ENCODE measurements at regions not wholly inside any gene's neighbourhood (a gene's known extent, or its start where the extent isn't known, plus 50 kb on each side); places are given as distances from the start of the nearest gene placed in this dataset.

DNA sequence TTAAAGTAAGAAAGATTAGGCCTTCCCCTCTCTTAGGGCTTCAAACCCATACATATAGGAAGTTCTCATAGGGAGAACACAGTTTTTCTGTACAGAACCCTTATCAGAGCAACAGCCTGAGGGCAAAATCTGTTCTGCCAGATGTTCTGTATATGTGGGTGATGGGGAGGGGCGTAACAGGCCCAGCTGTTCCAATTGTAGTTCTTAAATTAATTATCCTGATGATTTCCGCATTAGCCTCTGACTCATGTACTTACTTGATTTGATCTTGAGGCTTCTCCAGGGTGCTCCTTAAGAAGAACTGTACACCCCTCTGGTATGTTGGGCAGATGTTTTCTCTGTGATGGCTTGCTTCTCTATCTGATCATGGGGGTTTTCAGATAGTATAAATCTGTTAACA, 123.1 kb upstream of the C11orf87 start:
- DNase-seq = no peak

DNA sequence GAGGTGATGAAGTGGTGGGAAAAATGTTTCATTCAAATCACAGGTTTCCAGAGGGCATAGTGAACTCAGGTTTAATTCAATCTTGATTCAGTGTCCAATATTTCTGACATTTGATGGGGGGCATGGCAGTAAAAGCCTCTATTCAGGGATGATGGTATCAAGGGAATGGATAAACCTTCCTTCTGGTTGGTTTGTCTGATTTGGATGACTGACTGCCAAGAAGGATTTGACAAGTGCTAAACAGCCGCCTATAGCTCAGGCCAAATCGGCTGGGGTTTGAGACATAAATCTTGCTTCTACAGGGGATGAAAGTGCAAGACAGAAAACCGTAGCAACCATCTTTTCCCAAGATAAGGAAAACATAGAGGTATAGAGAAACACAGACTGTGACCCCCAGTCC, 121.8 kb upstream of the C11orf87 start:
- no peak for DNase-seq

DNA sequence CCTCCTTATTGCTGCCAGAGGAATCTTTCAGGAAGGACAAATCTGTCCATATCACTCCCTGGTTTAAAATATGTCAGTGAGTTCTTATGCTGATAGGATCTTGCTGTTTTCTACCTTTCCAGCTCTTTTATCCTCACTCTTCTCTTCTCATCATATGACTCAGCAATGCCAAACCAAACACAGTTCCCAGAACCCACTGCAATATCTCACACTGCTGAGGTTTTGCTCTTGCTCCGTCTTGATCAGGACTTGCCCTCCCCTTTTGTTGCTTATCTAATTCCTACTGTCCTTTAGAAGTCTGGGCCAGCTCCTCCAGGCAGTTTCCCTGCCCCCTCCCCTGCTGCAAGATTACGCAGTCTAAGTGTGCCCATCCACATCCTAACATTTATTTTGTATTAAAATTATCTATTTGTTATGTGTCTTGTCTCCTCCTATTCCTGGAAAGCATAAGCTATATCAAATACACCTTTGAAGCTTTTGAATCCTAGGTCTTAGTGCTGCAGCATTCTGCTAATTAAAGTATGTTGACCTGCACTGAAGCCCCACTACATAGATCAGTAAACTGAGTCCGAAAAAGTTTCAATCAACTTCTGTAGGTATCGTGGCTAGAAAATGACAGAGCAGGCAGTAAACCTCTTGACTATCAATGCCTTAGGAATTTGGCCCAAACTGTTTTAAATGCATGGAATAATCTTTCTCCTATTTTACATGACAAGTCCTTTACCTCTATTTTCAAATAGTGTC, 119.2 kb upstream of the C11orf87 start:
- no peak for DNase-seq

DNA sequence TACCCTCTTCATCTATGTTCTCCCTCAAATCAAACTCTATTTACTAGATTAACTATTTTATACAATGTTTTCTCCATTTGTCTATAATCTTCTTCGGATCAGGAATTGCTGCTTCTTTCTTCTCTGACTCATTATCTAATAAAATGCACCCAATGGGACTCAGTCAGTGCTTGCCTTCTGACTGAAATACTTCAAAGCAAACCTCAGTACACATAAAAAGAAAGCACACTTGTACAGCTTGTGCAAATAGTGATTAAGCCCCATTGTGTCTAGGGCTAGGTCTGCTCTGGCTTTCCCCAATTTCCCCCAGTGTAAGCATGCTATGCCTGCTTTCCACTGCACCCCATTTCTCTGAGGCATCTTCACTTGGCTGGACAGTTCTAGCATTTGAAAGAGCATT, 118.6 kb upstream of the C11orf87 start:
- DNase-seq = no peak

DNA sequence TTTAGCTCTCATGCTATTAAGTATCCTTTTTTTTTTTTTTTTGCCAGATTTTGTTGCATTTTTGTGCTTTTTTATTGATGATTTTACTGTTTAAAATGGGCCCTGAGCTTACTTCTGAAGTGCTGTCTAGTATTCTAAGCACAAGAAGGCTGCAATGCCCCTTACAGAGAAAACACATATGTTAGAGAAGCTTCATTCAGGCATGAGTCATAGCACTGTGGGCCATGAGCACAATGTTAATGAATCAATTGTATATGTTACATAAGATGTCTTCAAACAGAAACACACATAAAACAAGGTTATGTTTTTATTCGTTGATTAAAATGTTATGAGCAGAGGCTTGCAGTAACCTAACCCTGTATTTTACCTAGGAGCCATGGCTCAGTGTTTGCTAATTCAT, 117.8 kb upstream of the C11orf87 start:
- DNase-seq = no peak

DNA sequence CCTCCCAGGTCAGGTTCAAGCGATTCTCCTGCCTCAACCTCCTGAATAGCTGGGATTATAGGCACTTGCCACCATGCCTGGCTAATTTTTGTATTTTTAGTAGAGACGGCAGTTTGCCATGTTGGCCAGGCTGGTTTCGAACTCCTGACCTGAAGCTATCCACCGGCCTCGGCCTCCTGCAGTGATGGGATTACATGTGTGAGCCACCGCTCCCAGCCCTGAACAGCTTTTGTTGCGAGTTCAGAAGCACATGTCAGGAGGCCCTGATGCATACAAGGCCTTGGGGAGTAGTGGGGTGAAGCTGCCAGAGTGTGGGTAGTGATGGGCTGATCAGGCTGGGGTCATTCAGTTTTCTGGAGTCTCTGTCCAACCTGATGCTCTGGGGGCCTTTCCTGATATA, 117.0 kb upstream of the C11orf87 start:
- DNase-seq = no peak

DNA sequence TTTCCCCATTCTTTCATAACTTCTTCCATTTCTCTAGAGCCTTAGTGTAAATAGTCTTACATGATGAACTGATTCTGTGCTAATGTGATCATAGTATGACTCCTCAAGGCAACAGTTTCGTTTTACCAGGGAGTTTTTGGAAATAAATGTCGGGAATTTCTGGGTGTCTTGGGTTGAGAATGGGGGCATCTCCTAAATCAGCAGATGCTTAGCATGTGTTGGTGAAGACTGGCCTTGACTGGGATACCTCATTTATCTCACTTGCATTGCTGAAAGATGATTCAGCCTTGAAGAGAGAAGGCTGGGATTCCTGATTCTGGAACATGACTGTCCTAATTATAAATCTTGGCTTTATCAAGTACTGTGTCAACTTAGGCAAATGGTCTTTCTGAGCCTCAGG, 115.7 kb upstream of the C11orf87 start:
- DNase-seq = no peak

DNA sequence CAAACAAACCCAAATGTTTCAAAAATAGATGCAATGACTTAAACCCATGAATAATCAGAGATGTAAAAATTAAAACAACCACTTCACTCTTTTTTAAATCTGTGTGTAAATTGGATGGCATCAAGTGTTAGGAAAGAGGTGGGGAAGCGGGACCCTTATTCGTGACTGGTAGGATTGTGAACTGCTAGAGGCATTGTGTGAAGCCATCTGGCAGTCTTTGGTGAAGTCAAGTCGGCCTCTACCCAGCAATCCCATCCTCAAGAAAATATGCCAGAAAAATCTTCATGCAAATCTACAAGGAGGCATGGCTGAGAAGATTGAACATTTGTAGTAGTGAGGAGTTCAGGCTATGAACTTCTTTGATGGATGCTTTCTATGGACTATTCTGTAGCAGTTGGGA, 114.6 kb upstream of the C11orf87 start:
- DNase-seq = no peak

DNA sequence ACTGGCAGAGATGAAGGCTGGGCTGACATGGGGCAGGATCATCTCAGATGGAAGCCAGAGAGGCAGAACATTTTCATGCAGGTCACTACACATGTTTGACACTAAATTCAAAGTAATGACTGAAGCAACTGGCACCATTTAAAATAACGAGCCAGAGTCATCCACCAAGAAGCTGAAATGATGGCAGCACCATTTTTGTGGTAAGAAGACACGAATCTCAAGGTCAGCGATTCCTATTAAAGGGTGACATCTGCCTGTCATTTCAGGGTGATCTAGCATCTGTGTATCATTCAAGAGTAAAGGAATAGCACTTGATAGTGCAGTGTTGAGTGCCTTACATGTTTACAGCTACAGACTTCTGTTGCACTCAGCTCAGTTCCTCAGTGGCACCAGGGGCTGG, 113.4 kb upstream of the C11orf87 start:
- no peak for DNase-seq

DNA sequence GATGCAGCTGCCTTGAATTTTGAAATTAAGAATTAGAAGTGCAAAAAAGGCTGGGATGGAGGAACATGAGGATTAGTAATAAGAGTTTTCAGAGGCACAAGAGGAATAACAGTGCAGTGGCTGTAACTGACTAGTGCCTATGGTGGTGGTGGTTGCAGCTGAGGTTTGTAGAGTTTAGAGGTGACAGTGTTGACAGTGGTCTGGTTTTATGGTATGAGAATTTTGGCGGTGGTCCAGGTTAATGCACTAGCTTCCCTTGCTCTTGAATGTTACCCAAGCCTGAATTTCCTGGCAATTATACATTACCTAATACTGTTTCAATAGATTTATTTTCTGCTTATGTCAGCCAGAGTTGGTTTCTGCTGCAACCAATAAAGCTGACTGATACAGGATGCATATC, 112.8 kb upstream of the C11orf87 start:
- DNase-seq = peak; percentile 62

DNA sequence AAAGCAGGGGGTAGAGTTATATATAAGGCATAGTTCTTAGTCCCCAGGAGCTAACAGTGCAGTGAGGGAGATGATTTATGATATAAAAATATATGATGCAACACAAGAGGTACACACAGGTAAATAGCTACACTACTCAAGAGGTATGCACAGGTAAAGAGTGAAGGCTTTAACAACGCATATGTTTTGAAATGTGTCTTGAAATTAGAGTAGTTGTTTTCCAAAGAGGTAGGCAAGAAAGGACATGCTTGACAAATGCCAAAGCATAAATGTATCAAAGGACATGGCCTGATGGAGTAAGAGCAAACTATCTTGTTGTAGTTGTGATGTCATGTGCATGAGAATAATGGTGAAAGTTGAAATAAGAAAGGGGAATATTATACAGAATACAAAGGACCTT, 104.3 kb upstream of the C11orf87 start:
- DNase-seq = no peak

DNA sequence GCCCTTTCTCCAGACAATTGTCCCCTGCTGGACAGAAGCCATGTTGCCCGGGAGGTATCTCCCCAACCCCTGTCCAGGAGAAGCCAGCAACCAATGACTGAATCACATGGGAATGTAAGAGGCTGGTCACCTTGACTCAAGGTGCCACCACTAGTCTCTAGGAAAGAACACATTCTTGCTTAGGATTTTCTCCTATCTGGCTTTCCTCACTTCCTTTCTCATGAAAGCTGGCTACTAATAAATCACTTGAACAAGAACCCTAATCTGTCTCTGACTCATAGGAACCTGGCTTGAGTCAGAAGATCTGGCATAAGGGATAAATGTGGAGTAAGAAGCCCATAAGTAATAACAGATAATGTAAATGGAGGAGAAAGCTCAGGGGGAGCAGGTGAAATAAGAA, 101.4 kb upstream of the C11orf87 start:
- DNase-seq = no peak

DNA sequence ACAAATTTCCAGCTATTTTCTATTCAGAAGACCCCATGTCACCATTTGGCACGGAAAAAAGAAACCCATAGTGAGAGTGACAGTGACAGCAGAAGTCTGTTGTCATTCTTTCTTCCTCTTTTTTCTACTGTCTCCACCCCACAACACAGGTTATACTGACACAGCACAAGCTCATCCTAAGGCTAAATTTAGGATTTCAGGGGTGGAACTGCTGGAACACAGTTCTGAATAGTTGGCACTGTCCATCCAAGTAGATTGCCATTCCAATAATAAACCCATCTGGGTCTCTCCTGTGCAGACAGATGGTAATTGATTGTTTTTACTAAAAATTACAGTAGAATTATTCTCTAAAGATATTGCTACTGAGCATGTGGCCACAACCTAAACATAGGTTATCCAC, 95.2 kb upstream of the C11orf87 start:
- DNase-seq = no peak

DNA sequence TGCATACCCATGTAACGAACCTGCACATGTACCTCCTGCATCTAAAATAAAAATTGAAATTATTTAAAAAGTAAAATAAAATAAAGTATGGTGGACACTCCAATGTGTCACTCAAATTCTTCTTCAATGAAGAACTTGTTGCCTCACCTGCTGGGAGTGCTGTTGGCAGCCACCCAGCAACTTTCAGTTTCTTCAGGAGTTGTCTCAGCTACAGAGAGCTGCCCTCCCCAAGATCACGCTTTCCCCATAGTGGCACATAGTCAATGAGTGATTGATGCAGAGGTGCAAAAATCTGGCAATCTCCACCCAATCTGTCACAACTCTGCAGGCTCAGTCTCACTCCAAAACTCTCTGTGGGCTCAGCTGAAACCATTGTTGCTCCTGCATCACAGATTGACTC, 92.3 kb upstream of the C11orf87 start:
- DNase-seq = no peak

DNA sequence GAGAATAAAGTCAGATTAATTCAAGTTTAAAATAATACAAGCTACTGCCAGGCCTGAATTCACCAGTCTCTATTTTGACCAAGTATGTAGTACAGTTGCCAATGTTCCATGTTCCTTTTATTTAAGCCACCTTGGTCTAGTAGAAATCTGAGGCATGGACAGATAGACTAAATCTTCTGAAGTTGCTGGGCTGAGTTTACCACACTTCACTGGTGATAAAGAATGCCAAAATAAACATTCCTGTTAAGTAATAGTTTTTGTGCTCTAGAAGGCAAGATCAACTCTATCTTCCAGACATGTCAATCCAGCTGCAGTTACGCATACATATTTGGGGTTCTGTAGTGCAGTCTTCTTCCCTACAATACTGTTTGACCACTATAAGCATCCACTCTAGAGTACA, 83.9 kb upstream of the C11orf87 start:
- no peak for DNase-seq

DNA sequence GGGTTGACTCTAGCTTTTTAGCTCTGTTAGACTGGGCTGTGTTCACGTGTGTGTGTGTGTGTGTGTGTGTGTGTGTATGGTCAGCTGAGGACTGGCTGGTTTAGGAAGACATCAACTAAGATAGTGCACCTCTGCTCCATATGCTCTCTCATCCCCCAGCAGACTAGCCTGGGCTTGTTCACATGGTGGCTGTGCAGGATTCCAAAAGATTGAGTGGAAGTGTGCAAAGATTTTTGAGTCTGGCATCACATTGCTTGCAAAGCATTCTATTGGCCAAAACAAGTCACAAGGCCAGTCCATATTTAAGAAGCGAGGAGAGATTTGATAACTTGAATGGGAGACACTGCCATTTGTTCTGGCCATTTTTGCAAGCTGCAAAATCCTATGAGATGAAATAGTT, 79.7 kb upstream of the C11orf87 start:
- no peak for DNase-seq

DNA sequence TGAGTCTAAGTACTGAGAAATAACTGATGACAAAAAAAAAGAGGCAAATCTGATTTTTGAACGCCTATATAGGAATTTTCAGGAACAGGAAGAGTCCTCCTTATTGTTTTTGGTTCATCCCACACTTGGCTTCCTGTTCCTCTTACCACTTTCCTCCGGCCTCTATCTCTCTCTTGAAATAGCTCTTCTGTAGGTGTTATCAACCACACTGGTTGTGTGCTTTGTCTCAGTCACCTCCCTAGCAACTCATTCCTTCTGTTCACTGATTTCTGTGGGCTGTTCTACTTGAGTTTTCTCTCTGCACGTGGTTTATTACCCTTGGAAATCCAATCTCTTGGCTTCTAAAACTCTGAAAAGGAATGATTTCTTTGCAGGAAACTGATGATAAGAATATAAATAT, 78.7 kb upstream of the C11orf87 start:
- no peak for DNase-seq

DNA sequence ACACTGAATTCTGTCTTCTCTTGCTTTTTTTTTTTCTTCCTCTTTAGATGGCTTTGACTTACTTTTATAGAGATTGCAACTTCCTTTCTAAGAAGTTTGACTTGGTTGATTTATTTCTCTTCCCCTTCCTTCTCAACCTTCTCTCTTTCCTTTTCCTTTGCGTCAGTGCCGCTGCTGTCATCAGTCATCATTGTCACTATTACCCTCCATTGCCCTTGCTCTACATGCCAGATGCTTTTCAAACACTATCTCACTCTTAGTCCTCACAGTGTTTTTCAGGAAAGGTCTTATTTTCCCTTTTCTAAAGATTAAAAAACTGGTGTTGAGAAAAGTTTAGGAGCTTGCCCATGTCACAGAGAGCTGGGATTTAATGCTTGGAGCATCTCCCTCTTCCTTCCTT, 74.7 kb upstream of the C11orf87 start:
- no peak for DNase-seq

DNA sequence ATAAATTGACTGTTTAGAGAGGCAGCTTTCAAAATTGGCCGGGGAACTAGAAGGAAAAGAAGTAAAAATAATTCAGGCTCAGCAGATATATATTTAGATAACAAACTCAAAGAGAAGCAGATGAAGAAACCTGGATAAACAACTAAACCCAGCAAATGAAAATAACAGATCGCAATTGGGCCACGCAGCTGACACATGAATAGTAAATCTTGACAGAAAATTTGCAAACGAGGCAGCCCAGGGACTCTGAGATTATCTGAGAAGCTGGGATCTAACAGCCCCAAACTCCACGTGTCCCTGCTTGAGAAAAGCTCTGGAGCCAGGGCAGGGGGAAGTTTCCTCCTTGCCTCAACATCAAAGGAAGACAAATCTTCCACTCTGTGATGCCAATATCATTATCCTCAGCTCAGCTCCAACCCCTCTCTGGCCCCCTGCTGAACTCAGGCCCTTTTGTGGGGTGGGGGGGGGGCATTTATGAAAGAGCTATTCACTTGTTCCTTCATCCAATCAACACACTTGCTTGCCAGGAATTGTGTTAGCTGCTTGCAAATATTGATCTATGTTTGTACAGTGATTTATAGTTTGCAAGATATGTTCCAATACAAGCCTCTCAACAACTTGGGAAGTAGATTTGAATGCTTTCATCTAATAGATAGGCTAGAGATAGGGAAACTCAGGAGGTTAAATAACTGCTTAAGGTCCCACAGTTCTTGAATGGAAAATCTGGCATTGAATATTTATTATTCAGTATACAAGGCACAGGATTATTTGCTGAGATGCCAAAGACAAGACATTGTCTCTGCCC, 72.5 kb upstream of the C11orf87 start:
- DNase-seq = no peak

DNA sequence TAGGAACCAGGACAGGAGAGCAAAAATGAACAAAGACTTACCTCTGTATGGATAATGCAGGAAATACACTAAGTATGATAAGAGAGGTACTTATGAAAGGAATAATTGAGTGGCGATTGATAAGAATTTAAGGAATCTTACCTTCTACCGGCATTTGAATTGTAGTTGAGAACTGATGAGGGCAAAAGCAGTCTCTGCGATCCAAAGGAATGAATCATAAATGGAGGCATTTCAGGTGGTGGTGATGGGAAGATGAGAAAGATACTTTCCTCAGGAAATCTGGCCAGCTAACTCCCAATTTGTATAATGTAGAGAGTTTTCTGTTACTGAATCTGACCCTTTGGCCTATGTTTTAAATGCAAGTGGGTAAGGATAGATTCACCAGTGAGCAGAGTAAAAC, 71.9 kb upstream of the C11orf87 start:
- no peak for DNase-seq

DNA sequence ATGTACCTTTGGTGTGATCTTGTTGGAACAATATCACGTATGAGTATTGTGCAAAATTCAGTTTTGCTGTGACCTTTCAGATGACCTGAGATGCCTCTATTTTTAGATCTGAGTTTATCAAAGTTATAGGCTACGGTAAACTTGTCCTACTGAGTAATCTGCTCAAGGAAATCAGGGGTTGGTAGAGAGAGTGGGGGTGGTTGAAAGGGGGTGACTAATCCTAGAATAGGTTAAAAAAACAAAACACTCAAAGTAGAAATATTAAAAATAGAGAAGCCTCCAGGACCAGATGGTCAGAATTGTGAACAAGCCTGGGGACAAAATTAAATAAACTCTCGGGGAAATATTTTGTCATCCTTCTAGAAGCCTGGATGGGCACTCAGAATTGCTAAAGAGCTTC, 59.9 kb upstream of the C11orf87 start:
- no peak for DNase-seq

DNA sequence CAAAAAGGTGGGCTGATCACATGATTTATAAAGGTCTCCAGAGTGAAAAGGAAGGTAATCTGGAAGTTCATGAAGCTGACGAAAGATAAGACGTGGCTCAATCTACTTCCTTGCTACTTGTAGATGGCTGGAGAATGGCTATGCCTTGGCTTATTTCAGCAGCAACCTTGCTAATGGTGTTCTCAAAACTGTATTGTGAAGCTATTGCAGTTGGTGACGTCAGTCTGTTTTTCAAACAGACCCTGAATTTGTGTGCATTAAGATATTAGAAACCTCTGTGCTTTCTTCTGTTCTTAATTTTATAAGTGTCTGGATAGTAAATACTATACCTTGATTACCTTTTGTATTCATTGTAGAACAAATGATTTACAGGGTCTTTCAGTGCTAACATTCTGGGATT, 58.3 kb upstream of the C11orf87 start:
- DNase-seq = no peak

DNA sequence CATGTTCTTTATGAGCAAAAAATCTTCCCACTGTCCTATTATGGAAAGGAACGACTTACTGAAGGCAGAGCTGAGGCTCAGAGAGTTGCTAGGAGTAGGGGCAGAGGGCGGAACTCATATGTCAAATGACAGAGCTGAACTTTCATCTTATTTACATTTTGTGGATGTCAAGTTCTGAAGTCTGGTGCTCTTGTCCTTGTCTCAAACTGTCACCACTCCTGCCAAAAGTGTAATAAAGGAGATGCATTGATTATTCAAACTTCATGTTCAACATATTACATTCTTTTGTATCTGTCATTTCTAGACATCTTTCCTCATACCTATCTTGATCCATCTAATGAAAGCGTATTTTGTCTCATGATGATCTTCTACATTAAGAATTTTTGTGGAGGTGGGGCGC, 57.1 kb upstream of the C11orf87 start:
- no peak for DNase-seq

DNA sequence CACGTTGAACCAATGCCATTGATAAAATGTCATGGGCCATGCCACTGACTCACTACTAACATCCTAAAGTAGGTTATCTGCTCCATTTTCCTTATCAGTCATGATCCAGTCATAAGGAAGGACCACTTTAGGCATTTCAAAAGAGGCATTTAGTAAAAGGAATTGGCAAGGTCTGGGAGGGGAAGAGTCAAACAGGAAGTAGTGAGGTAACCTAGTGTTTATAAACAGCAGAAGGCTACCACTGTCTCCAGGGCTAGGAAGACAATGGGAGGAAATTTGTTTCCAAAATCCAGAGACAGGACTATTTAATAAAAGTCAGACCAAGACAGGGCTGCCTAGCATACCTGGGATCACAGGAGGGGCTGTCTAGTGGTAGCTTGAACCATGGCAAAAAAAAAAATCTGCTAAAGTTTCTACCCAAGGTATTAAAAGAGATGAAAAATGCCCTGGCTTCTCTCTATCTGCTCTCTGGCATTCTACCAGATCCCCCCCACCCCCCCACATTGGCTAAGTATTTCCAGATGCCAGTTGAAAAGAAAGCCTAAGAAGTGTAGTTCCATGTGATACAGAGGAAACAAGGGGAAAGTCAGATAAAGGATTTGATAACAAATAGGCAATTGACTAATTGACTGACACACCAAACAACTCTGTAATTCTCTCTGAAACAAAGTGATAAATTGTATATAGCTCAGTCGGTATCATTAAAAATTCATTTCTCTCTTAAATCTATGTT, 50.4 kb upstream of the C11orf87 start:
- no peak for DNase-seq
